ENCODE measurements at regions not wholly inside any gene's neighbourhood (a gene's known extent, or its start where the extent isn't known, plus 50 kb on each side); places are given as distances from the start of the nearest gene placed in this dataset.

DNA sequence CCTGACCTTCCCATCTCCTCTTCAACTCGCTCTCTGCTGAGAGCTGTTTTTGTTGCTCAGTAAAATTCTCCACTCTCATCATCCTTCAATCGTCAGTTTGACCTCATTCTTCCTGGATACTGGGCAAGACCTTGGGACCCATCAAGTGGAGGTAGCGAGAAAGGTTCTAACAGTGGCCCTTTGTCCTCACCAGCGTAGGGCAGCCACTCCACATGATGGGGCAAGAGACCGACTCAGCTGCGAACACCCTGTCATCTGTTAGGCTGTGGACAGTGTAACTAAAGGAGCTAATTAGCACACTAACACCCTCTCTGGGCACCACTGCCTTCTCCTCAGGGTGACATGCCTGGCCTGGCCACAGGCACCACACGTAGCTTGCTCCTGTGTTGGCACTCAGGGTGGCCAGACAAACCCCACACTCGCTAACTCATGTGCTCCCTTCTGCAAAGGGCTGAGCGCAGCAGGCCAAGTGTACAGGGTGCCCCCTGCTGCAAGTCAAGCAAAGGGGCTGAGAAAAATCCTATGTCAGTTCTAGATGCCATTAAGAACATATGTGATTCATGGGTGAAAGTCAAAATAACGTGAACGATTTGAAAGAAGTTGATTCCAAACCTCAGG lies 1216.0 kb downstream of the SLITRK5 start:
- TF ChIP-seq POLR2AphosphoS5 (IDR thresholded peaks at IDR 0.05) (no peak), POLR2A (IDR thresholded peaks at IDR 0.05) (no peak)
- TF ChIP-seq, protein P1, sequence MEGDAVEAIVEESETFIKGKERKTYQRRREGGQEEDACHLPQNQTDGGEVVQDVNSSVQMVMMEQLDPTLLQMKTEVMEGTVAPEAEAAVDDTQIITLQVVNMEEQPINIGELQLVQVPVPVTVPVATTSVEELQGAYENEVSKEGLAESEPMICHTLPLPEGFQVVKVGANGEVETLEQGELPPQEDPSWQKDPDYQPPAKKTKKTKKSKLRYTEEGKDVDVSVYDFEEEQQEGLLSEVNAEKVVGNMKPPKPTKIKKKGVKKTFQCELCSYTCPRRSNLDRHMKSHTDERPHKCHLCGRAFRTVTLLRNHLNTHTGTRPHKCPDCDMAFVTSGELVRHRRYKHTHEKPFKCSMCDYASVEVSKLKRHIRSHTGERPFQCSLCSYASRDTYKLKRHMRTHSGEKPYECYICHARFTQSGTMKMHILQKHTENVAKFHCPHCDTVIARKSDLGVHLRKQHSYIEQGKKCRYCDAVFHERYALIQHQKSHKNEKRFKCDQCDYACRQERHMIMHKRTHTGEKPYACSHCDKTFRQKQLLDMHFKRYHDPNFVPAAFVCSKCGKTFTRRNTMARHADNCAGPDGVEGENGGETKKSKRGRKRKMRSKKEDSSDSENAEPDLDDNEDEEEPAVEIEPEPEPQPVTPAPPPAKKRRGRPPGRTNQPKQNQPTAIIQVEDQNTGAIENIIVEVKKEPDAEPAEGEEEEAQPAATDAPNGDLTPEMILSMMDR (IDR thresholded peaks at IDR 0.05): no peak
- no peak for DNase-seq (ENCODE audit: low spot score)
- intact Hi-C loops (cut with DNase I): no loop called here
- H3K36me3 ChIP-seq: no peaks in the 10 kb centered on the region
- H3K4me3 ChIP-seq: no peak overlapping the region
- WGBS: 96% methylated on average over 11 of the region's 11 CpGs
- no peaks in the 10 kb centered on the region for H3K9me3 ChIP-seq
- H3K27ac ChIP-seq: no peak overlapping the region
- no peaks in the 10 kb centered on the region for H3K4me1 ChIP-seq (replicated peaks)
- H3K27me3 ChIP-seq (replicated peaks; ENCODE audit: insufficient read depth): no peaks in the 10 kb centered on the region

DNA sequence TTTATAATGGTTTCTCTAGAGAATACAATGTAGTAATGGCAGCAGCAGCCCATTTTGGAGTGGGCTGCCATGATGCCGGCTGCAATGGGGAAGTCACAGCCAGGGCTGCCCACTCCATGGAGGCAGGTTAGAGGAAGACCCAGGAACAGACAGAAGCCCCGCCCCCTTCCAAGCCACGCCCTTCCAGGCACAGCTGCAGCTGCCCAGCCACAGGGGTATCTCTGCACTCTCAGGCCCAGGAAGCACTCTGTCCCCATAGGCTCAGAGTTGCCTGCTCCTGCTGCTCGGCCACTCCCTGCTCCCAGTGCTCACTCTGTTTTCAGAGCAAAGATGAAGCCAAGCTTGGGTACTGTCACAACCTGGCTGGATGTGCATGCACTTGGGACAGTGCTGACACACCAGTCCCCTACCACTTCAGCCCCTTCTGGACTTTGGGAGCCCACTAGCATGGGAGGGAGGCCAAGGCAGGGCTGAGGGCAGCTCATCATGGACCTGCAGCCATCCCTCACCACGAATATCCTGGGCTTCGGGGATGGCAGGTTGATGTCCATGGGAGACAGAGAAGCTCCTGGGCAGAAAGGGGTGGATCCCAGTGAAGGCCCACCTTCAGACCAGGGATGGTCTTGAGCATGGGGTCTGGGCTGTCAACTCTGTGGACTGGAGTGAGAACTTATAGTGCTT lies 1224.2 kb downstream of the SLITRK5 start:
- WGBS: 97% methylated on average over 6 of the region's 6 CpGs
- no peak overlapping the region for H3K4me3 ChIP-seq
- no peak for DNase-seq (ENCODE audit: low spot score)
- TF ChIP-seq POLR2A (IDR thresholded peaks at IDR 0.05) (no peak), POLR2AphosphoS5 (IDR thresholded peaks at IDR 0.05) (no peak)
- TF ChIP-seq, protein P1 (IDR thresholded peaks at IDR 0.05): no peak
- H3K4me1 ChIP-seq (replicated peaks): no peaks in the 10 kb centered on the region
- no peaks in the 10 kb centered on the region for H3K27me3 ChIP-seq (replicated peaks; ENCODE audit: insufficient read depth)
- no peaks in the 10 kb centered on the region for H3K9me3 ChIP-seq
- intact Hi-C loops (cut with DNase I): no loop called here
- no peaks in the 10 kb centered on the region for H3K36me3 ChIP-seq
- no peak overlapping the region for H3K27ac ChIP-seq

DNA sequence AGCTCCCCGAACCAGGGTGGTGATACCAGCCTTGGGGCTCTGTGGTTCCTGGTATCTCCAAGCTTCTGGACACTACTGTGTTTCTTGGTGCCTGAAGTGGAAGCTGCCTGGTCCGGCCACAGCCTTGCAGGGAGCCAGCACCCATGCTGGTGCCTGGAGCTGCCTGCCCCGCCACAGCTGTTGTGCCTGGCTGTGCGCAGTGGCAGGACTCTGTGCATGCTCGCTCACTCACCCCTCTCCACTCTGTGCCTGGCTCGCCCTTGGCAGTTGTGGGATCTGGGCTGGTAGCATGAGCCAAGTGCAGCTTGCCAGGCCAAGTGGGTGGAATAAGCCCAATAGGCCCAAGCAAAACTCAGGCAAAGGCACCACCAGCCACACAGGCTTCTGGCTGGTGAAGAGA lies 1225.3 kb downstream of the SLITRK5 start:
- Histone ChIP-seq H3K9me3 (no peaks in the 10 kb centered on the region), H3K4me3 (no peak overlapping the region), H3K27ac (no peak overlapping the region), H3K27me3 (replicated peaks; ENCODE audit: insufficient read depth) (no peaks in the 10 kb centered on the region), H3K36me3 (no peaks in the 10 kb centered on the region), H3K4me1 (replicated peaks) (no peaks in the 10 kb centered on the region)
- intact Hi-C loops (cut with DNase I): no loop called here
- DNase-seq (ENCODE audit: low spot score): no peak
- WGBS: 95% methylated on average over 6 of the region's 6 CpGs
- TF ChIP-seq POLR2A (IDR thresholded peaks at IDR 0.05) (no peak), POLR2AphosphoS5 (IDR thresholded peaks at IDR 0.05) (no peak)
- TF ChIP-seq, protein P1 (IDR thresholded peaks at IDR 0.05): no peak

DNA sequence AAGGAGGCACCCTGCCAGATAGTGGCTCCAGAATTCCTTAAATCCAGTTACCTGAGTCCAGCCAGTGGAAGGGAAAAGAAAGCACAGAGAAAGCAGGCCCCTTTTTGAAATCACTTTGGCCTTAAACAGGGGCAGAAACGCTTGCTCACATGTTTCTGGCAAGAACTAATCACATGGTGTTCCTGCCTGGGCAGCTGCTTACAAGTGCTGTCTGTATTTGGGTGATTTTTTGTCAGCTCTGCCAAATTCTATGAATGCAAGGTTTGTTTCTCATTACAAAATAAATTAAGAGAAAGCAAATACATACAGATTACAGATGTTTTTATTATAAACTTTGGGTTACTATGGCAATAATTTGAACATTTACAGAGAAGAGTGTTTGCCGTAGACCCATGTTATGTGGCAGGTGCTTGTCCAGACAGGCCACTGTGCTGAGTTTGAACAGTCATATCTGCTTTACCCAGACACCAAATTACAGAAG lies 1237.8 kb downstream of the SLITRK5 start:
- Histone ChIP-seq H3K4me1 (replicated peaks) (no peaks in the 10 kb centered on the region), H3K27ac (no peak overlapping the region), H3K36me3 (no peaks in the 10 kb centered on the region), H3K4me3 (no peak overlapping the region), H3K27me3 (replicated peaks; ENCODE audit: insufficient read depth) (no peaks in the 10 kb centered on the region), H3K9me3 (no peaks in the 10 kb centered on the region)
- peak; percentile 74 for DNase-seq (ENCODE audit: low spot score)
- WGBS: 8% methylated on average over 2 of the region's 2 CpGs
- TF ChIP-seq, protein P1 (IDR thresholded peaks at IDR 0.05): no peak
- TF ChIP-seq POLR2AphosphoS5 (IDR thresholded peaks at IDR 0.05) (peak; percentile 70), POLR2A (IDR thresholded peaks at IDR 0.05) (no peak)
- intact Hi-C loops (cut with DNase I): no loop called here

All from prostate gland (tissue), 2 donors.